Transverse colon (tissue), 4 donors: ENCODE measurements at regions not wholly inside any gene's neighbourhood (a gene's known extent, or its start where the extent isn't known, plus 50 kb on each side); places are given as distances from the start of the nearest gene placed in this dataset.

Experiments
- EP300 ChIP-seq: sonication (generic); formaldehyde crosslinking; IDR thresholded peaks from one replicate; pipeline ENCODE4 v1.6.1; 2017; ENCODE audit warnings: antibody characterized with exemption, low read depth
- POLR2A ChIP-seq: fragments of 450-650 bp; IDR thresholded peaks from one replicate; pipeline ENCODE4 v1.6.1; 2016; ENCODE audit warnings: antibody characterized with exemption, mild to moderate bottlenecking, moderate library complexity
- POLR2AphosphoS5 ChIP-seq, 3 donors: sonication (generic); formaldehyde crosslinking; IDR thresholded peaks; one replicate each; pipeline ENCODE4 v1.6.1; 2016; ENCODE audit warnings: antibody characterized with exemption in 3 of 3
- TF ChIP-seq, protein P1 (sequence below), 5 experiments: fragments of 200-600 bp in 3 of 5; fragments of 450-650 bp in 2 of 5; sonication (generic) in 3 of 5; IDR thresholded peaks; 1 replicate in 2 of 5; 2 replicates in 3 of 5; pipeline ENCODE4 v1.5.1; 2016 to 2017; ENCODE audit warnings: antibody characterized with exemption in 5 of 5, inconsistent platforms in 3 of 5, mild to moderate bottlenecking in 2 of 5, moderate library complexity in 1 of 5

- TF ChIP-seq, protein P1, sequence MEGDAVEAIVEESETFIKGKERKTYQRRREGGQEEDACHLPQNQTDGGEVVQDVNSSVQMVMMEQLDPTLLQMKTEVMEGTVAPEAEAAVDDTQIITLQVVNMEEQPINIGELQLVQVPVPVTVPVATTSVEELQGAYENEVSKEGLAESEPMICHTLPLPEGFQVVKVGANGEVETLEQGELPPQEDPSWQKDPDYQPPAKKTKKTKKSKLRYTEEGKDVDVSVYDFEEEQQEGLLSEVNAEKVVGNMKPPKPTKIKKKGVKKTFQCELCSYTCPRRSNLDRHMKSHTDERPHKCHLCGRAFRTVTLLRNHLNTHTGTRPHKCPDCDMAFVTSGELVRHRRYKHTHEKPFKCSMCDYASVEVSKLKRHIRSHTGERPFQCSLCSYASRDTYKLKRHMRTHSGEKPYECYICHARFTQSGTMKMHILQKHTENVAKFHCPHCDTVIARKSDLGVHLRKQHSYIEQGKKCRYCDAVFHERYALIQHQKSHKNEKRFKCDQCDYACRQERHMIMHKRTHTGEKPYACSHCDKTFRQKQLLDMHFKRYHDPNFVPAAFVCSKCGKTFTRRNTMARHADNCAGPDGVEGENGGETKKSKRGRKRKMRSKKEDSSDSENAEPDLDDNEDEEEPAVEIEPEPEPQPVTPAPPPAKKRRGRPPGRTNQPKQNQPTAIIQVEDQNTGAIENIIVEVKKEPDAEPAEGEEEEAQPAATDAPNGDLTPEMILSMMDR (IDR thresholded peaks at IDR 0.05), result no peak
- TF ChIP-seq EP300 (no peak), POLR2A (no peak), POLR2AphosphoS5 (IDR thresholded peaks at IDR 0.05) (no peak)
Measured at GRCh38 chr17:69620363-69620762, 205.9 kb downstream of the MAP2K6 start.
